ENCODE measurements at regions not wholly inside any gene's neighbourhood (a gene's known extent, or its start where the extent isn't known, plus 50 kb on each side); places are given as distances from the start of the nearest gene placed in this dataset.

GRCh38 chr19:30106417-30107095 is 164.5 kb downstream of the URI1 start:
- TF ChIP-seq RAD21 (IDR thresholded peaks at IDR 0.05; ENCODE audit: low read length) (no peak), YY1 (IDR thresholded peaks at IDR 0.05; ENCODE audit: low read depth) (no peak), EP300 (IDR thresholded peaks at IDR 0.05; ENCODE audit: borderline replicate concordance in 1 of 2, low read depth in 1 of 2, low read length in 1 of 2) (no peak), TAF1 (IDR thresholded peaks at IDR 0.05; ENCODE audit: borderline replicate concordance, low read depth, low read length) (no peak), FOXM1 (IDR thresholded peaks at IDR 0.05; ENCODE audit: low read depth) (no peak), RCOR1 (IDR thresholded peaks at IDR 0.05; ENCODE audit: low read length) (no peak), CTCF (IDR thresholded peaks at IDR 0.05) (no peak), POLR2AphosphoS5 (IDR thresholded peaks at IDR 0.05; ENCODE audit: low read depth, low read length) (no peak), USF2 (IDR thresholded peaks at IDR 0.05; ENCODE audit: borderline replicate concordance, low read depth, low read length) (no peak), JUND (IDR thresholded peaks at IDR 0.05) (no peak), MXI1 (IDR thresholded peaks at IDR 0.05; ENCODE audit: low read depth, low read length) (no peak)

Data from SK-N-SH (cell line).